CD1c-positive myeloid dendritic cell (primary cell): ENCODE measurements at regions not wholly inside any gene's neighbourhood (a gene's known extent, or its start where the extent isn't known, plus 50 kb on each side); places are given as distances from the start of the nearest gene placed in this dataset.

Experiments
- DNase-seq: peaks from one replicate; pipeline ENCODE4 v3.0.0-alpha.2; 2016; ENCODE audit errors: extremely low spot score

DNA sequence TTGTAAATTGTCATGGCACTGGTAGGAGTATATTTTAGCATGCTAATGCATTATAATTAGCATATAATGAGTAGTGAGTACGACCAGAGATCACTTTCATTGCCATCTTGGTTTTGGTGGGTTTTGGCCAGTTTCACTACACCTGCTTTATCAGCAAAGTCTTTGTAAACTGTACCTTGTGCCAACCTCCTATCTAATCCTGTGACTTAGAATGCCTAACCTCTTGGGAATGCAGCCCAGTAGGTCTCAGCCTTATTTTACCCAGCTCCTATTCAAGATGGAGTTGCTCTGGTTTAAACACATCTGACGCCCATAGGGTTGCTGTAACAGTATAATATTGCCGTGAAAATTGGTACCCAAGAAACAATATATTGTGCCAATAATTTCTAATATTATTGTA is 159.4 kb downstream of the MAGEB5 start:
- no peak for DNase-seq

GRCh38 chrX:26373829-26374228 is 157.9 kb downstream of the MAGEB5 start:
- DNase-seq, result no peak

- no peak for DNase-seq
Observed at GRCh38 chrX:26352891-26353430, 137.0 kb downstream of the MAGEB5 start.

- no peak for DNase-seq
Observed at GRCh38 chrX:26347171-26347570, 131.2 kb downstream of the MAGEB5 start.

DNA sequence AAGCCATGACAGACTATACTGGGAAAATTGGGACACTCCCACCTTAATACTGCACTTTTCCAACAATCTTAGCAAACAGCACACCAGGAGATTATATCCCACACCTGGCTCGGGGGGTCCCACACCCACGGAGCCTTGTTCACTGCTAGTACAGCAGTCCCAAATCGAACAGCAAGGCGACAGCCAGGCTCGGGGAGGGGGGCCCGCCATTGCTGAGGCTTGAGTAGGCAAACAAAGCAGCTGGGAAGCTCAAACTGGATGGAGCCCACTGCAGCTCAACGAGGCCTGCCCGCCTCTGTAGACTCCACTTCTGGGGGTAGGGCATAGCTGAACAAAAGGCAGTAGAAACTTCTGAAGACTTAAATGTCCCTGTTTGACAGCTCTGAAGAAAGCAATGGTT is 118.3 kb downstream of the MAGEB5 start:
- DNase-seq, result no peak

DNA sequence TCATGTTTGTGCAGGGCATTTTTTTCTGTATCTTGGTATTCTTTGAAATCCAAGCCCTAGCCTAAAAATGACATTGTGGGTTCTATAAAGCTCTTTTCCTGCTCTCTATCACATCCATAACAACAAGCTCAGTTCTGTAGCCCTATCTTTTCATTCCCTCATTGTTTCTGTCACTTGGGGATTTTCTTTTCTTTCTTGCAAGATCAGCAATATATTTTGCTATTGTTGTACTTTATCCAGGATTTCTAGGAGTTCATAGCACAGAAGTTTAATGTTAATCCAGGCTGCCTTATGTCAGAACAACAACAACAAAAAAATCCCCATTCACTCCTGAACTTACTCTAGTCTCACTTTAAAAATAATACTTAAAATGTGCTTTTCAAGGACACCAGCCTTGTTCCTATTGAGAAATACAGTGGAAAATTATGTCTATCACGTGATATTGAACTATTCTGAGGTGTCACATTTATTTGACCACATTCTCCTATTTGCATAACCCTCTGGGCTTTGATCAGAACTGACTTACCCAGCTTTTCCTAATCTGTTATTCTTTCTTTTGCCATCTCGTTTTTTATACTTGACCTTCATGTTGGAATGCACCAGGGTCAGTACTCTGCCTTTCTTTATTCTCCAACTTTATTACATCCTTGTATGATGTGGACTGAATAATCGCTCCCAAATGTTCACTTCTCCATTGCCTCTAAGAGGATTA is 112.8 kb downstream of the MAGEB5 start:
- DNase-seq, result no peak

- DNase-seq, result no peak
Observed at GRCh38 chrX:26309262-26309661, 93.3 kb downstream of the MAGEB5 start.

DNA sequence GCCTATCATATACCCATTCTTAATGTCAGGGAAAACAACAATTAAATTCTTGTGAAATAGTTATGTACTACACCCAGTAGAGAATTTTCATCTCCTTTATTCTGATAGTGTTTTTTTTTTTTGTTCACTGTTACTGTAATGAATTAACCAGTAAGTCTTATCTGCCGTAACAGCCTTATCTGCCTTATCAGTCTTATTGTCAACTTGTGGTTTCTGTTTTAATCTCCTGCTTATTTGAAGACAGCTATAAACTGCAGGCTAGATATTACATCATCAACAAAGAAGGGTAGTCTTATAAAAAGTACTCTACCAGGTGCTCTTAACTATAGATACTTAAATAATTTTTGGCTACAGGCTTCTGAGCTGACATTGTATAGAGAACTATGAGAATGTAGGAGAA is 79.5 kb downstream of the MAGEB5 start:
- no peak for DNase-seq

DNA sequence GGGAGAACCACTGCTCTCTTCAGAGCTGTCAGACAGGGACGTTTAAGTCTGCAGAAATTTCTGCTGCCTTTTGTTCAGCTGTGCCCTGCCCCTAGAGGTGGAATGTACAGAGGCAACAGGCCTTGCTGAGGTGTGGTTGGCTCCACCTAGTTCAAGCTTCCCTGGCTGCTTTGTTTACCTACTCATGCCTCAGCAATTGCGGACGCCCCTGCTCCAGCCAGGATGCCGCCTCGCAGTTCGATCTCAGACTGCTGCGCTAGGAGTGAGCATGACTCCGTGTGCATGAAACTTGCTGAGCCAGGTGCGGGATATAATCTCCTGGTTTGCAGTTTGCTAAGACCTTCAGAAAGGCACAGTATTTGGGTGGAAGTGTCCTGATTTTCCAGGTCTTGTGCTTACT is 70.9 kb downstream of the MAGEB5 start:
- DNase-seq, result no peak
